Stimulated activated CD4-positive, alpha-beta T cell treated with anti-CD3 and anti-CD28 coated beads, Interleukin-2, amount 100 ng/mL, for 24 hours (primary cell): ENCODE measurements at regions not wholly inside any gene's neighbourhood (a gene's known extent, or its start where the extent isn't known, plus 50 kb on each side); places are given as distances from the start of the nearest gene placed in this dataset.

Experiments used
- DNase-seq, 2 donors: peaks; one replicate each; pipeline ENCODE4 v3.0.0-alpha.2; 2020

DNA sequence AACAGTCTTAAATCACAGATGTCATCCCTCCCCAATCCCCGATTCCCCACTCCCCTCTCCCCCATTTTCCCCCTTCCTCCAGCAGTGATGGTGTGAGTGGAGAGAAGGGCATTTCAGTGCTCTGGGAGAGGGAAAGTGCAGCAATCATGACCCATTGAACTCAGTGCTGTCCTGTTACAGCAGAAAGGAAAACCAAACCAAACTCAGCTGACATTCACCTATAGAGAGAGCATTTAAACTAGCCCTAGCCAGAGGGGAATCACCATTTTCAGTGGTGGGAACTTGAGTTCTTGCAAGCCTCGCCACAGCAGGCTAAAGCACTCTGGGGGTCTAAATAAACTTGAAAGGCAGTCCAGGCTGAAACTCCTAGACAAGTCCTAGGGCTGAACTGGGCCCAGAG lies 129.9 kb upstream of the COL21A1 start:
- DNase-seq, result no peak

DNA sequence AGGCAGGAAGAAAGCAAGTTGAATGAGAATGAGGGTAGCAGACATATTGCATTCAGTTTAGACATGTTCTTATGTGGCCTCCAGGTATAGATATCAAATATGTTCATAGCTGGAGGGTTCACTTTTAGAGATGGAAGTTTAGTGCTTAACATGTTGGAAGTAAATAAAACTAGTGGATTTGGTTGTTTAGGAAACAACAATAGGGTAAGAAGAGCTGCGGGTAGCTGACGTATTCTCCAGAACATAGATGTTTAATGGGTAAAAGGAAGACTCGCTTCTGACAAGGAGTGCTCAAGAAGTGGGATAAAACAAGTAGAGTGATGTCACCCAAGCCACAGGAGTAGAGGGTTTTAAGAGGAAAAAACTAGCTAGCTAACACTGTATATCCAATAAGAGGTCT lies 128.4 kb upstream of the COL21A1 start:
- no peak for DNase-seq

DNA sequence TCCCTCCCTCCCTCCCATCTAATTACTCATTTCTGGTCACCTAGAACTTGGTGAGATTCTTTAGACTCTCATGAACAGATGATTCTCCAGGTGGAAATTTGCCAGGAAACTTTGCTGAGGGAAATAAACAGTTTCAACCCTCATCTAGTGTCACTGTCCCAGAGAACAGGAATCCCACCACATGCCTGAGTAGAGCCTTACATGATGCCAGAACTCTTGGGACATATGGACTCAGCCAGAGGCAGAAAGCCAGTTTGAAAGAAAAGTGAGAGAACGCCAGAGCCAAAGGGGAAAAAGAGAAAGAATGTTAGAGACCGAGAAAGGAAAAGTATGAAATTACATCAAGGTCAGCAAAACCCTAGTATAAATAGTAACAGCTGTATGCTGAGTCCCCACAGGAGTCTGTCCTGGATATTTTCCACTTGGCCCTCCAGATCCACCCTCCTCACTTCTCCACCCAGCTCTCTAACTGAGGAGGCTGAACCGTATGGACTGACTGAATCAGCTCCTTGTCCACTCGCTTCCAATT lies 127.5 kb upstream of the COL21A1 start:
- no peak for DNase-seq

DNA sequence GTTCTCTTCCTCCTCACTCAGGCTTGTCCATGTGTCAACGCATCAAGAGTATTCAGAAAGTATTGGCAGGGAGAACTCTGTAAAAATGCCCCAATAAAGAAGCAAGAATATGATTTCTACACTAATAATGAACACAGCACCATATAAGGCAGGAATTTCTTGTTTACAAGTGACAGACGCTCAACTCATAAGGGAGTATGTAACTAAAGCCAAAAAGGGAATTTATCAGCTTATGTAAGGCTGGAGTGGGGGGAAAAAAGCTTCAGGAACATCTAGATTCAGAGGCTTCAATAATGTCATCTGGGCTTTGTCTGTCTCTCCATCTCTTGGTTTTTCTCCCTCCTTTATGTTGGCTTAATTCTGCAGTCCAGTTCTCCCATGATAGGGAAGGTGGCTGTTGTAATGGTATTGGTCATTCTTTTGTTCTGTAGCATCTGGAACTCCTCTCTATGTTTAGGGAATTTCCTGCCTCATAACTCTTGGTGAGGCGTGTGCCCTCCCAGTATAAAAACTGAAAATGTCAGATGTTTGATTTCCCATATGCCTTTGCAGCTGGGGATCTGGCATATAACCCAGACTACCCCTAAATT lies 125.1 kb upstream of the COL21A1 start:
- DNase-seq, result no peak

DNA sequence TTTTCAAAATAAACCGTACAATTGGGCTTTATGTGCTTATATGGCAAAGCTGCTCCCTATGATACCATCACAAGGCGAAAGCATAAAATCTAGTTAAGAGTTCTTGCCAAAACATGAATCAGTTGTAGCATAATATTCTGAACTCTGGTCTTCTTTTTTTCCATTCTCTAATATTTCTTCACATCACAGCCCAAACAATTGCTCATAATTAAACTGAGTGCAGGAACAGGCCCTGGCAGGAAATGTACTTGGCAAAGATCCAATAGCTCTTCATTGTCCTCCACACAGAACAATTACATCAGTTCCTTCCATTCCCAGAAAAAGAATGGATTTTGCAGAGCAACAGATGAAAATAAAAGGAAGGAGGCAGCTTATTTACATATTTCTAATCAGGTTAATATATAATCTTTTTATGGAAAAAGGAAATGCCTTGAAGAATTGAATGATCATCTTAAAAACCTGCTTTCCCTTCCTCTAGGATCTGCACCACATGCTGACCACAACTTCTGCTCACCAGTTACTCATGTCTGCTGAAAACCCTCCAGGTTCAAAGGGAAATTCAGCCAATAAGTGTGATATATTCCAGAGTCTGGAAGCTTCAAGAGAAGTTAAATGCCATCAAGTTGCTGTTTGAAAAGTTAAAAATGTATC lies 123.3 kb upstream of the COL21A1 start:
- no peak for DNase-seq

DNA sequence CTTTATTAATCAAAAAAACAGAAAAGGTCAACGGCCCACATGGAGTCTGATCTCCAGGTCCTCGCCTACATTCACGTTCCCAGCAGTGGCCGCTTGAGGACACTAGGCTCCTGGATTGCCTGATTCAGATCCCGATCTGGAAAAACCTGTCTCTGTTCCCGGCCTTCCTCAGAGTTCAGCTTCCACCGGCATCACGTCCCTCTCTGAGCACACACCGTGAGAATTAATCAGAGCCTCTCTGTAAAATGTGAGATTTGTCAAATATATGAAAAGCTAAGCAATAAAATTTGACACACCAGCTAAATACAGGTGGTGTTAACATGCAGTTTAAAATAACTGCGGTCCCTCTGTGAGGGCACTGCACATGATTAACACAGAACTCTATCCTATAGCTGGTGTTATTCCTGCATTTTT lies 122.8 kb upstream of the COL21A1 start:
- no peak for DNase-seq

DNA sequence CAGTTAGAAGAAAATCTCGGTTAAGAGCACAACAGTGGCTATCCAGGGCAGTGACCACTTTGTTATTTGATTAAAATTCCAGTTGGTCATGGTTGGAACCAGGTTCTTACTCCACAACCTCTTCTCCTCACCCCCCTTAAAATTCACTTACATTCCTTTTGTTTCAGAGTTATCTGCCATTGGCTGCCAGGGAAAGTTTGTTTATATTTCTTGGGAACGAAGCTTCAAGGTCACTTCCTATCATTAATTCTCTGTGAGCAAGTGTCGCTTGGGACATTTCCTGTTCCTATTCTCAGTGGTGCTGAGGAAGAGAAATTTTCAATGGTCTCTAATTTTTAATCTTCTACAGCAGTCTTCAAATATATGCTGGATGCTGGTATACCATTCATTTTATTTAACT lies 121.1 kb upstream of the COL21A1 start:
- DNase-seq, result no peak

DNA sequence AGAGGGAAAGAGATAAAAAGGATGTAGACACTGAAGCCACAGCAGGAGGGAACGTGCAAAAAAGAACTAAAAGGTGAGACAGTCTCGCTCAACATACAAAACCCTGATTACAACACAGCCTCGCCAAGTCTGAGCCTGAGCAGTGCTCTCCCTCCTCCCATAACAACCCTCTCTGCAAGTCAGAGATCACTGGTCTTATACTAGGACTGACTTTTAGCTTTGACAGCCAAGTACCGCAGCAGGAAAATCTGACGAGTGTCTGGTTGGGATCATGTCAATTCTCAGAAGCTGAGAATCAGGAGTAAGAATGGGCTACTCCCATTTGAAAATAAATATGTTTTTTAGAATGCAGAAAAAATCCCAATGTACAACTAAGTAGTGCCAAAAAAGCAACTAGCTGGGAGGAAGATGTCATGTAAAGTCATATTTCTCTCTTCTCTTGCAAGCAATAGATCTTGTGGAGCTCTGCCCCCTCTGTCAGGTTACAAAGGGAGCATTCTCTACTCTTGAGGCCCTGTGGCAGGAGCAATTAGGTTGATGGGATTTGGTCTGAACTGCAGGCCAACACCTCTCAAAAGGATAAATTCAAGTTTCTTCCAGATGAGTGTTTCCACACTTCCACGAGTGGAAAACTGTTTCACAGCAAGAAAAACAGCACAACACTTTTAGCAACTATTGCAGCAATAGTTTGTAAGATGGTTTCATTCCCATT lies 118.9 kb upstream of the COL21A1 start:
- DNase-seq, result no peak

DNA sequence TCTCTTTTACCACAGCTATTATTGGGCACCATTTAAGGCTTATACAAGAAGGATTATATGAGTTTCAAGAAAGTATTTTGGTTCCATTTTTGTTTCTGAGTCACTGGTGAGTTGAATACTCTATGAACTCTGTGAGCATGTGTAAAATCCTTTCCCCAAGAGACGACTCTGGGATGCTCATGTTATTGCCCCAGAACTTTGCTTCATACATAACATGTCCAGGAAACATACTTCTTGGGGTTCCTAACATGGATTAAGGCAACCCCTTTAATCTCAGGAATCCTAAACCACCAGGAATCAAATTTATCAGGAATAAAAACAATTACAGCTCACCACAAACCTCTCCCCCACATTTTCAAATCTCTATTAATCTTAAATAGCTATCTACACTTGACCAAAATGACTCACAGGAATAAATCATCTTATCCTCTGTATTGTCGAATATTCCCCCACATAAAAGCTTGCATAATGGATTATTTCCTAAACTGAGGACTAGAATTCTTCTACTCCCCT lies 117.5 kb upstream of the COL21A1 start:
- DNase-seq, result no peak

DNA sequence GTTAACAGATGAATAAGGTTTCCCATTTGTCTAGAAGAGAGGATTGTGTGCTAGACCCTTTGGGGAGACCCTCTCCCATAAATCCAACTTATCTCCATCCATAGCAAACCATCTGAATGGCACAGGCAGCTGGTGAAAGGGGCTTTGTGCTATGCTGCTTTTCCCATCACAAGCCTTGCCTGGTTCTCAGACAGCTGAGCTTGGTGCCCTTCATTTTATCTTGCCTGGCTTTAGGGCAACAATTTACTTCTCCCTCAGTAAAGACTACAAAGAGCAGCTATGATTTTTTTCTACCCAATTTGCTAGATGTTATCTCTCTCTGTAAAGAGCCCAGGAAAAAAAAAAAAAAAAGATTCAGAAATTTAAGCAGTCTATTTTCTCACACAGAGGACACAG lies 117.0 kb upstream of the COL21A1 start:
- DNase-seq, result no peak

DNA sequence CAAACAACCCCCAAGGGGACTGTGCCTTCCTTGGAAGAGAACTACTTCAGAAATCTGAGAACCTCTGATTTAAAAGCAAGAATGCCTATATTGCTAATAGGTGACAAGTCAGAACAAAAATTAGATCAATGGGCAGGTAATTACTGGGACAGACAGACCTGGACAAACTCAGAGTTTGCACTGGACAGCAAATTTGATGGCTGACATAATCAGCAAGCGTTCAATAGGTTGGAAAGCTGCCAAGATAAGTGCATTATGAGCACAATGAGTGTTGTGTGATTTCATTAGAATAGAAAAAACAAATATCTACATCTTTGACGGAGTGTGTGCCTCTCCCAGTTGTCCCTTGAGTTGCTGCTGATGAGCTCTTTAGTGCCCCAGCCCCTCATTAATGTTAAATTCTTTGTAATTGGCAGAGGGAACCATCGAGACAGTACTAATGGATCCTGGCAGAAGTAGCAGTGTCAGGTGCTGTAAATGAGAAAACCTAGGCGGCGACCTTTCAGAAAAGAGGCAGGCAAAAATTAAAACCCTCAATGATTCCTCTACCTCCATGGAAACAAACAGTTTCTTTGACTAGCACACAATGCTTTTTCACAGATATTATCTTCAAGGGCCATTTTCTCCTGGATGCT lies 116.5 kb upstream of the COL21A1 start:
- DNase-seq, result no peak

DNA sequence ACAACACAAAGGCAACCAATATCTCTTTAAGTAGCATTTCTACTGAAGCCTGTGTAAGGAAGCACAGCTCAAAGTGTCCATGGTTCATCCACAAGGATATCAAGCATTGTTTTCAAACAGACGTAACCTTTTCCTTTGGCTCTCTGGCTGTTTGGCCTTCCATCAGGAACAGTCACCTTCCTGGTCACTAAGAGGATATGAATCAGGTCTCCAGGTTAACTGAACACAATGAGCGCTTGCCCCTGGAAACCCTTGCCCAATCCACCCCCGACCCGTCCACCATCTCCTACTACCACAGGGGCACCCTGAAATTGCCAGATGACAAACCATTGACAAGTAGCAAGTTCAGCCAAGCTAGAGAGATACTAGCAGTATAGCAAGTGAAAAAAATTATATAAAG lies 114.4 kb upstream of the COL21A1 start:
- no peak for DNase-seq

DNA sequence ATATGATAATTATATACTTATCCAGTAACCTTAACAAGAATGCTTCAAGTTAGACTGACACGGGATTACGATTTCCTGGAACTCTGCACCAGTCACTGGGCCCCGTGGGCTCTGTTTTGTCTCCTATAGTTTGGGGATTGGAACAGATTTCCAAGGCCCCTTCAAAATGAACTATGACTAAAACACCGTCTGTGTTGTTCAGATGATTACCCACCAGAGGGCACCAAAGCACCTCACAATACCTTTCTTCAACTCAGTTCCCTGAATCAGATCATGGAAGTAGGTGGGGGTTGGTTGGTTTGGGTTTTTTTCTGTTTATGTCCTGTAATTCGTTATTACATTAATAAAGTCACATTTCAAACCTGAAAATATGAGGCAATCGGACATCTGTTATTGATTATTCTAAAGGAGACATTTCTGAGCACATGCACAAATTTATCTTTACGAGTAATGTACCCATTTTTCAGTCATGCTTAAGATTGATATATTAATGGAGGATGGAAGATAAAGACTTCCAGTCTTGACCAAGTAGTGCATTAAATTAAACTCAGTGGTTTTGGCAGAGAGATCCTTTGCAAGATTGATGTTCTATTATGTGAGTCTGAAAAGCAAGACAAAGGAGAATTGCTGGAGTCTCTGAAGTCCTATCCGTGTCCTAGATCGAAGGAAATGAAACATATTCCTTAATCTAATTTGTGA lies 112.0 kb upstream of the COL21A1 start:
- DNase-seq, result peak; percentile 49 to 60

DNA sequence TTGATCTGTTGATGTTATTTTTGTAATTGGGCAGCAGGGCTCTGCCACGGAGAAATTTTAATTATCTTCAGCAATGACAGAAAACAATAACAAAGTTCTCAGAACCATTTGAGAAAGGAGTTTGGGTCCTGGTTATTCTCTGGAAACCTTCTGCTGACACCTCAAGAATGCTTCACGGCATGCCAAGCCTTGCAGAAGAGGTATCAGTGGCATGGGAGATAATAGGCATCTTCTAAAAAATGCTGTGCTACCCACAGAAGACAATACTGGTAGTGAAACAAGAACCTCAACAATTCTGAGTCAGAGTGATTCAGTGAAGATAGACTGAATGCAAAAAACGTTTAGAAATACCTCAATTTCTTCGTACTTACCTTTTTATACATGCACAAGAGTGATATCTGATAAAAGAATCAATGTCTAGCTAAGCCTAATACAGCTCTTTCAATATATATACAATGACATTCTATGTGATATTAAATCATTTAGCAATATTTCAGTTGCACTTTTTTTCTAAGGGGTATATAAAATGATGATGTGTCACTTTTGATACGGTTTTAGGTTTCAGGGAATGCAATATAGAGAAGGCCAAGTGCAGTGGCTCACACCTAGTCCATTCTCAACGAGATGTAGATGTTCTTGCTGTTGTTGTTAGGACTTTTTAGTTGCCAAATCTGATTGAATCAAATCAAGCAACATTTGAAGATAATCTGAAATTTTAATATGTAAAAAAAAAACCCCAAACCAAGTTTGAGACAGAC lies 110.4 kb upstream of the COL21A1 start:
- DNase-seq, result no peak

DNA sequence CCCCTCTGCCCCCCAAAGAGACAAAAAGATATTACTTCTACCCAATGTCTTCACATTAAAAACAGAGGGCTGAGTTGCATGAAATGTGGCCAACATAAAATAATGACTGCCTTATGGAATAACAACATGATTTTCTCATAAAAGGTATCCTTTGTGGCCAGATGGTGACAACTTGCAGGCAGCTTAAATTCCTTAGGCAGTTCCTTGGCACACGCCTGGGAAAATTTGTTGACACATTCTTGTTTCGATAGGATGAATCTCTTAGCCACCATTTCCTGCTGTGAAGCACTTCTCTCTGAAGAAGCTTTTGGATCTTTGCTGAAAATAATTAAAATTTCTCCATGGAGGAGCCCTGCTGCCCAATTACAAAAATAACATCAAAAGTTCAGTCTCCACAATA lies 109.0 kb upstream of the COL21A1 start:
- DNase-seq, result no peak

DNA sequence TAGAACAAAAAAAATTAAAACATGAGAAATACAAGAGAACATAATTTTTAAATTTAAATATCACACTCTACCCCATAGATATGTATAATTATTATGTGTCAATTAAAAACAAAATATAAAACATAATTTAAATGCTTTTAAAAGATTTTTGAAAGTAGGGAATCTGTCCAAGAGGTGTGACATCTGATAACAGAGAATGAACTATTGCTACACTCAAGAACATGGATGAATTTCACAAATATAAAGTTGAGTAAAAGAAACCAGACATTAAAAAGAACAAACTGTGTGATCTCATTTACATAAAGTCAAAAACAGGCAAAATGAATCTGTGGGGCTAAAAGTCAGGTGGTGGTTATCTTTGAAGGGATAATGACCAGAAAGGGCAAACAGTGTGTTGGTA lies 106.5 kb upstream of the COL21A1 start:
- DNase-seq, result no peak

DNA sequence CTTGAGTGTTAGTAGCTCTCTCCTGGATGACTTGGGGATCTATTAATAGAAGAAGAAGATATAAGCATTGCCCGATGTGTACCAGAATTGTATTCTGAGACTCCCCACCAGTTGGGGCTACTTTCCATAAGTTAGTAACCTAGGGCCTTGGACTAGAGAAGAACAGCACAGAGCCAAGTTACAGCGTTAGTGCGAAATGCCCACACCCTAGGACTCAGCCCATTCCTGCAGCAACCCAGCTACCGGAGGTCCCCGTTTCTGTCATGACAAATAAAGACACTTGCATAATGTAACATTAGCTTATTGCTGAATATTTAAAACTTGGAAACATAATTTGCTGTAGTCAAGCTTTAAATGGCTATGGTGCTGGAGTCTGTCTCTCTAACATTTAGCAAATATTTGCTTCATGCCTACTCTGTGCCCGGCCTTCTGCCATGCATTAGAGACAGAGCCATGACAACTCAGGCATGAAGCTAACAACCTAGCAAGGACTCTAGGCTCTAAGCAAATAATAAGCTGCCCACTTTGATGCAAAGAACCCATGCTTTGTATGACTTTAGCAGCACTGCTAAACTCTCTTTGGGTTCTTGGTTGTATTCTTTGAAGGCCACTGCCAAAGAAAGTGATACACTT lies 103.4 kb upstream of the COL21A1 start:
- no peak for DNase-seq

DNA sequence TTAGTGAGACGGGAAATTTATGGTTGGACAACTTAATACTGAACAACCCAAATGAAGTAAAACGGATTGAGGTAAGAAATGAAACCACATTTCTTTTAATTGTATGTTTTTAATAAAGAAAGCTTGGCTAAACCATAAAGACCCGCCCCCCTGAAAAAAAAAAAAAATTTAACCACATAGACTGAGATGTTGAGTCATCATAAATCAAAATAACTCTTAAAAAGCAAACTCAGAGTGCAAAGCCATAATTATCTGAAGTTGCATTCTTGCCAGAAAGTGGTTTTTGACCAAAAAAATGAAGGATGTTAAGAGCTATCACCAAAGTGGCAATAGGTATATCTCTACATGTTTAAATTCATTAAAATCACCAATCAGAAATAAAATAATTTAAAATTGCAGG lies 101.8 kb upstream of the COL21A1 start:
- no peak for DNase-seq

DNA sequence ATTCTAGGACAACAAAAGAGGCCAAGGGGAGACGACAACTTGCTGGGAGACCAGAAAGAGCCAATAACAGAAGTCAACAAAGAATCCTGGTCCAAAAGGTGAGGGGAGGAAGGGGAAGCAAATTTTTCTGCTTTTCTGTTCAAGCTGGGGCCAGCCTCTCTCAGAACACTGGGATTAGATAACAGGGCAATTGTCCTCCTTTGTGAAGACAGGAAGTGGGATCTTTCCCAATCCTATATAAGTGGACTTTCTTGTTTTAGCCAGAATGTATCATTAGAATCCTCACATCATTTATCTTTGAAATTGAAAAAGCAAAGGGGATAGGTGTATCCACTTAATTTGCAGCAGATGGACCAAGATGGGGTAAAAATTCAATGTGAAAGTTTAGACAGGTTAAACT lies 101.2 kb upstream of the COL21A1 start:
- no peak for DNase-seq

DNA sequence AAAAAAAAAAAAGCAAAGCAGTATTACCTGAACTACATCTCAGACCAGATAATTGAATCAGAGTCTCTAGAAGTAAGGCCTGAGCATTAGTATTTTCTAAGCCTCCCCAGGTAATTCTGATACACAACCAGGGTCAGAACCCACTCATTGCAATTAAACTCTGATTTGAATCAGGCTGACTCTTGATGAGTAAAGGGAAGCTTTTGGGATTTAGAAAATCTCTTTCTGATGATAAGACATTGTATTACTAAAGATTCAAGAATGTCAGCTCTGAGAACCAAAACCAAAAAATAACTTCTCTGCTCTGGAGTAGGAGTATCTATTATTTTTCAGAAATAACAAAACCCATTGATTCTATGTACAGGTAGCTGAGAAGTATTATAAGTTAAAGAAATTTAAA lies 100.1 kb upstream of the COL21A1 start:
- DNase-seq, result no peak

DNA sequence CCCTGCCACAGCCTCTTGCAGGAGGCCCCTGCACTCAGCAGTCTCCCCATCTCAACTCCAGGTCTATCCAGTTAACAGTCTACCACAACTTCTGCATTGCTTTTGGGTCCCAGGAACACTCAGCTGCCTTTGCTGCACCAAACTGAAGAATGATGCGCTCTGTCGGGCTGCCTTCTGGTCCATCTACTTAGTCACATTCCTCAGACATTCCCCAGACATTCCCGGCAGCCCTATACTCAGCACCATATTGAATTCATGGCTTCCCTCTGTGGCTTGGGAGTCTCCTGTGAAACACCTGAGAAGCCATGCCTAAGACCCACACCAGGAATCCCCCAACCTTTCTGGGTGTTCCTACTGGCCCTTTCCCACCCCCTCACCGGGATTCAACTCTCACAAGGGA lies 99.6 kb upstream of the COL21A1 start:
- no peak for DNase-seq
